ENCODE measurements at regions not wholly inside any gene's neighbourhood (a gene's known extent, or its start where the extent isn't known, plus 50 kb on each side); places are given as distances from the start of the nearest gene placed in this dataset.
A peak's percentile ranks its signal among the peaks of the same experiment; 100 is the strongest.

DNA sequence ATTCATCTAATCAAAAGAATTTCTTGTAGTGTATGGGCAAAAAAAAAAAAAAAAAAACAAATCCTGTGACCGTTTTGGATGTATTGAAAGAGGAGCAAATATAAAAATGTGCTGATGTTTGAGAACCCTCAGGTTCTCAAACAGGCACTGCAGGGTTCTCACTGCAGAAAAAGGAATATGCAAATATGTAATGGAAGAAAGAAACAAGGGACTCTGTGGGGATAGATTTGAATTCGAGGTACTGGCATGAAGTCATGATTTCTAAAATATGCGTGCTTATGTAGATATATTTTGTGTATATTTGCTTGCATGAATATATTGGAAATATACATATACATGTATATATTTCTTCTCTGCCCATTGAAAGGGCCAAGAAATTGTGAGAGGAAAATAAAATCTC lies 365.0 kb upstream of the RUNX1 start:
- 74 to 77% methylated on average over 3 of the region's 3 CpGs for WGBS, 2 donors
- H3K27me3 ChIP-seq, result no peaks in the 10 kb centered on the region
- ATAC-seq (ENCODE audit: low FRiP score in 2 of 2) (no peak), DNase-seq (no peak)
- no peak overlapping the region for H3K27ac ChIP-seq
- no peaks in the 10 kb centered on the region for H3K9me3 ChIP-seq
- TF ChIP-seq POLR2A (IDR thresholded peaks at IDR 0.05) (no peak), POLR2AphosphoS5 (IDR thresholded peaks at IDR 0.05) (no peak), CTCF (IDR thresholded peaks at IDR 0.05) (no peak), EP300 (IDR thresholded peaks at IDR 0.05) (no peak)
- no peaks in the 10 kb centered on the region for H3K4me1 ChIP-seq
- H3K36me3 ChIP-seq, result no peaks in the 10 kb centered on the region
- no peak overlapping the region for H3K4me3 ChIP-seq

DNA sequence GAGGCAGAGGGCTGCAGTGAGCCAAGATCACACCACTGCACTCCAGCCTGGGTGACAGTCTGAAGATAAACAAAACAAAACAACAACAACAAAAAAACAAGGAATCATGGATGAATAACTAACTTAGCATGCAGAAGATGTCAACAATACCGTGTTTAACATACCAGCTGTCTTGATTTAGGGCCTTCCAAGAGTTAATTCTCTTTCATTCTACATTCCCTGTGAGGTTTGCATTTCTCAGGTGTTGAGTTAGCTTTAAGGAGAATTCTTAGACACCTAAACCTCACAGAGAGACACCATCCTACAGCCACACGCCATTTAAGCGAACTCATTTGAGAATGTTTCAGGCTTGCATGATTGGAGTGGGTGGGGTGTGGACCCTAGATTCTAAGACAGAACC lies 363.1 kb upstream of the RUNX1 start:
- Histone ChIP-seq H3K9me3 (no peaks in the 10 kb centered on the region), H3K27ac (no peak overlapping the region), H3K36me3 (no peaks in the 10 kb centered on the region), H3K27me3 (no peaks in the 10 kb centered on the region), H3K4me1 (no peaks in the 10 kb centered on the region), H3K4me3 (no peak overlapping the region)
- no peak for TF ChIP-seq EP300 (IDR thresholded peaks at IDR 0.05)
- TF ChIP-seq POLR2A (IDR thresholded peaks at IDR 0.05), result no peak
- TF ChIP-seq CTCF (IDR thresholded peaks at IDR 0.05), result no peak
- no peak for TF ChIP-seq POLR2AphosphoS5 (IDR thresholded peaks at IDR 0.05)
- DNase-seq (no peak), ATAC-seq (ENCODE audit: low FRiP score in 2 of 2) (no peak)
- WGBS, 2 donors, result 86 to 93% methylated on average over 3 of the region's 3 CpGs

DNA sequence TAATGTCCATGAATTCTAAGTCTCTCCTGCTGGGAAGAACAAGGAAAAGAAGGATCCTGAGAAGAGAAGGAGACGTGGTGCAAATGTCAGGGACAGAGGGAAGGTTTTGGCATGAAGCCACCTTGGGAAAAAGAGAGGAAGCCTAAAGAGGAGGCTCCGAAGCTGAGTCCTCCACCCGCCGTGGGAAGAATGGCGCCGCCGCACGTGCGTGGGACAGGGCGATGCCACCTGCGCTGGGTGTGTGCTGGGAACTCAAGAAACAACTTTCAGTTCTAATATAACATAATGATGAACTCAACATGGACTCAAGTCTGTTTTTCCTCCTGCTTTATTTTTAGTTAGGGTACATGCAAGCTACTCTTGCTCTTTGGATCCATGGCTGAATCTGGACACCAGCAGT lies 362.3 kb upstream of the RUNX1 start:
- H3K27ac ChIP-seq, result no peak overlapping the region
- no peaks in the 10 kb centered on the region for H3K36me3 ChIP-seq
- H3K4me3 ChIP-seq, result no peak overlapping the region
- H3K27me3 ChIP-seq, result no peaks in the 10 kb centered on the region
- WGBS, 2 donors, result 91 to 93% methylated on average over 11 of the region's 11 CpGs
- no peaks in the 10 kb centered on the region for H3K4me1 ChIP-seq
- ATAC-seq (ENCODE audit: low FRiP score in 2 of 2) (no peak), DNase-seq (peak in 1 of 2 donors; percentile 76)
- TF ChIP-seq CTCF (IDR thresholded peaks at IDR 0.05) (no peak), POLR2AphosphoS5 (IDR thresholded peaks at IDR 0.05) (no peak), POLR2A (IDR thresholded peaks at IDR 0.05) (no peak), EP300 (IDR thresholded peaks at IDR 0.05) (no peak)
- no peaks in the 10 kb centered on the region for H3K9me3 ChIP-seq

DNA sequence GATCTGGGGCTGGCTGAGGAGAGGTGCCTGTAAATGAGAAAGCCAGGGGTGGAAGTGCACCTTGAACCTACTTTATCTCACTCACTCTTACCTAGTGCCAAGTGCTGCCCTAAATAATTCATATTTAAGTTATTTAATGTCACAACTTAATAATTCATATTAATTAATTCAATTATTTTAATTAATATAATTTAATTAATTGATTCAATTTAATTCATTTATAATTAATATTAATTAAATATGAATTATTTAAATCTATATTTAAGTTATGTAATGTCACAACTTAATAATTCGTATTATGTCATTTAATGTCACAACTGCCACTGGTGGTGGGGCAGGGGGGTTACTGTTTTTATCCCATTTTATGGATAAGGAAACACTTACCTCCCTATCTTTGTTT lies 361.6 kb upstream of the RUNX1 start:
- H3K4me1 ChIP-seq, result no peaks in the 10 kb centered on the region
- no peak overlapping the region for H3K4me3 ChIP-seq

More for the DNA sequence above, 361.6 kb upstream of the RUNX1 start:
- ATAC-seq (ENCODE audit: low FRiP score in 2 of 2) (no peak), DNase-seq (no peak)
- Histone ChIP-seq H3K36me3 (no peaks in the 10 kb centered on the region), H3K9me3 (no peaks in the 10 kb centered on the region), H3K27ac (no peak overlapping the region), H3K27me3 (no peaks in the 10 kb centered on the region)
- WGBS, 2 donors, result 93 to 94% methylated on average over 1 of the region's 1 CpG
- TF ChIP-seq POLR2AphosphoS5 (IDR thresholded peaks at IDR 0.05) (no peak), EP300 (IDR thresholded peaks at IDR 0.05) (no peak), CTCF (IDR thresholded peaks at IDR 0.05) (no peak), POLR2A (IDR thresholded peaks at IDR 0.05) (no peak)

Measured in upper lobe of left lung (tissue), 6 donors.